H9 (cell line): ENCODE measurements at regions not wholly inside any gene's neighbourhood (a gene's known extent, or its start where the extent isn't known, plus 50 kb on each side); places are given as distances from the start of the nearest gene placed in this dataset.

Experiments
- DNase-seq: peaks from one replicate; pipeline ENCODE4 v3.0.0-alpha.2; 2017
- H2AFZ ChIP-seq: one replicate; pipeline ENCODE4 v1.6.1; 2013; ENCODE audit warnings: mild to moderate bottlenecking, low read length, control low read depth, moderate library complexity
- H2AK5ac ChIP-seq: 2 replicates; pipeline ENCODE4 v1.6.1; 2013; ENCODE audit warnings: low read length, control low read depth, mixed read lengths; ENCODE audit not compliant: insufficient read length
- H2BK120ac ChIP-seq: one replicate; pipeline ENCODE4 v1.6.1; 2013; ENCODE audit warnings: low read depth, mild to moderate bottlenecking, low read length, control low read depth, inconsistent platforms; ENCODE audit not compliant: poor library complexity, severe bottlenecking
- H2BK12ac ChIP-seq: 2 replicates; pipeline ENCODE4 v1.6.1; 2013; ENCODE audit warnings: low read length, control low read depth, mixed read lengths, low read depth; ENCODE audit not compliant: insufficient read length
- H2BK15ac ChIP-seq: 2 replicates; pipeline ENCODE4 v1.6.1; 2013; ENCODE audit warnings: low read depth, low read length, control low read depth
- H2BK20ac ChIP-seq: one replicate; pipeline ENCODE4 v1.6.1; 2013; ENCODE audit warnings: low read depth, mild to moderate bottlenecking, low read length, control low read depth, inconsistent platforms; ENCODE audit not compliant: poor library complexity, severe bottlenecking
- H2BK5ac ChIP-seq: 2 replicates; pipeline ENCODE4 v1.6.1; 2013; ENCODE audit warnings: low read length, control low read depth, mixed read lengths; ENCODE audit not compliant: insufficient read length
- H3K14ac ChIP-seq: 2 replicates; pipeline ENCODE4 v1.6.1; 2013; ENCODE audit warnings: low read length, control low read depth; ENCODE audit not compliant: insufficient read depth
- H3K18ac ChIP-seq: 2 replicates; pipeline ENCODE4 v1.6.1; 2013; ENCODE audit warnings: low read depth, mild to moderate bottlenecking, mixed read lengths, low read length, control low read depth; ENCODE audit not compliant: insufficient read length
- H3K23ac ChIP-seq: 2 replicates; pipeline ENCODE4 v1.6.1; 2013; ENCODE audit warnings: low read length, control low read depth, mixed read lengths, low read depth; ENCODE audit not compliant: insufficient read length
- H3K23me2 ChIP-seq: 2 replicates; pipeline ENCODE4 v1.6.1; 2013; ENCODE audit warnings: low read depth, mild to moderate bottlenecking, mixed read lengths, low read length, control low read depth; ENCODE audit not compliant: insufficient read length, poor library complexity, severe bottlenecking
- H3K27ac ChIP-seq: 2 replicates; pipeline ENCODE4 v1.5.1; 2013; ENCODE audit warnings: low read length, control low read depth, mixed read lengths, low read depth; ENCODE audit not compliant: insufficient read length
- H3K27me3 ChIP-seq: 2 replicates; pipeline ENCODE4 v1.6.1; 2013; ENCODE audit warnings: low read length, control low read depth, inconsistent platforms; ENCODE audit not compliant: insufficient read depth
- H3K4ac ChIP-seq: 2 replicates; pipeline ENCODE4 v1.6.1; 2013; ENCODE audit warnings: low read depth, mild to moderate bottlenecking, control low read depth, inconsistent platforms, low read length, moderate library complexity
- H3K4me1 ChIP-seq: 2 replicates; pipeline ENCODE4 v1.6.1; 2013; ENCODE audit warnings: low read length, control low read depth, inconsistent platforms; ENCODE audit not compliant: insufficient read depth
- H3K4me2 ChIP-seq: 2 replicates; pipeline ENCODE4 v1.6.1; 2013; ENCODE audit warnings: low read length, control low read depth, mixed read lengths; ENCODE audit not compliant: insufficient read length, insufficient read depth
- H3K56ac ChIP-seq: 2 replicates; pipeline ENCODE4 v1.6.1; 2013; ENCODE audit warnings: low read depth, mild to moderate bottlenecking, mixed read lengths, low read length, control low read depth; ENCODE audit not compliant: insufficient read length
- H3K79me1 ChIP-seq: 2 replicates; pipeline ENCODE4 v1.6.1; 2013; ENCODE audit warnings: low read depth, mild to moderate bottlenecking, moderate library complexity, low read length, control low read depth, inconsistent platforms; ENCODE audit not compliant: insufficient read depth, poor library complexity, severe bottlenecking
- H3K79me2 ChIP-seq: 2 replicates; pipeline ENCODE4 v1.6.1; 2013; ENCODE audit warnings: low read length, control low read depth, inconsistent platforms; ENCODE audit not compliant: insufficient read depth
- H3K9ac ChIP-seq: 2 replicates; pipeline ENCODE4 v1.6.1; 2013; ENCODE audit warnings: low read length, control low read depth, mixed read lengths; ENCODE audit not compliant: insufficient read length; ENCODE audit errors: extremely low read depth
- H3K9me3 ChIP-seq: one replicate; pipeline ENCODE4 v1.6.1; 2013; ENCODE audit warnings: low read depth, low read length, inconsistent platforms; ENCODE audit not compliant: control insufficient read depth
- H3T11ph ChIP-seq: one replicate; pipeline ENCODE4 v1.6.1; 2013; ENCODE audit warnings: mild to moderate bottlenecking, low read length, control low read depth, inconsistent platforms
- H4K20me1 ChIP-seq: one replicate; pipeline ENCODE4 v1.6.1; 2013; ENCODE audit not compliant: control insufficient read depth, insufficient read length, insufficient read depth
- H4K5ac ChIP-seq: 2 replicates; pipeline ENCODE4 v1.6.1; 2013; ENCODE audit warnings: low read depth, mild to moderate bottlenecking, mixed read lengths, low read length, control low read depth; ENCODE audit not compliant: insufficient read length
- H4K8ac ChIP-seq: replicated peaks from 2 replicates; pipeline ENCODE4 v1.6.1; 2013; ENCODE audit warnings: low read length, control low read depth, mixed read lengths, low read depth; ENCODE audit not compliant: insufficient read length
- H4K91ac ChIP-seq: 2 replicates; pipeline ENCODE4 v1.6.1; 2013; ENCODE audit warnings: low read depth, mild to moderate bottlenecking, moderate library complexity, mixed read lengths, low read length, control low read depth; ENCODE audit not compliant: insufficient read length
- H3K27ac Mint-ChIP-seq, 3 experiments: 2 replicates in 2 of 3; 3 replicates in 1 of 3; pipeline ENCODE4 v1.8.0; 2020 to 2021; ENCODE audit warnings: mixed read lengths in 3 of 3, mild to moderate bottlenecking in 1 of 3, moderate library complexity in 1 of 3
- H3K27me3 Mint-ChIP-seq: 2 replicates; pipeline ENCODE4 v1.8.0; 2021; ENCODE audit warnings: low read depth, mild to moderate bottlenecking, moderate library complexity, mixed read lengths
- H3K36me3 Mint-ChIP-seq, 3 experiments: 2 replicates in 2 of 3; 3 replicates in 1 of 3; pipeline ENCODE4 v1.8.0; 2020 to 2021; ENCODE audit warnings: low read depth in 3 of 3, mixed read lengths in 3 of 3; ENCODE audit not compliant: insufficient read depth in 1 of 3
- H3K4me1 Mint-ChIP-seq, 2 experiments: 2 replicates each; pipeline ENCODE4 v1.8.0; 2020; ENCODE audit warnings: mixed read lengths in 2 of 2
- H3K4me3 Mint-ChIP-seq, 2 experiments: 2 replicates in 1 of 2; 3 replicates in 1 of 2; pipeline ENCODE4 v1.8.0; 2020 to 2021; ENCODE audit warnings: mild to moderate bottlenecking in 2 of 2, mixed read lengths in 2 of 2, moderate library complexity in 1 of 2
- H3K9me3 Mint-ChIP-seq, 2 experiments: 2 replicates in 1 of 2; 3 replicates in 1 of 2; pipeline ENCODE4 v1.8.0; 2020; ENCODE audit warnings: mild to moderate bottlenecking in 2 of 2, mixed read lengths in 2 of 2, moderate library complexity in 1 of 2
- TF ChIP-seq, protein P1 (sequence below): fragments of 200-600 bp; sonication (generic); conservative IDR thresholded peaks from 3 replicates; pipeline ENCODE4 v1.8.0; 2021; ENCODE audit warnings: antibody characterized with exemption, mild to moderate bottlenecking

DNA sequence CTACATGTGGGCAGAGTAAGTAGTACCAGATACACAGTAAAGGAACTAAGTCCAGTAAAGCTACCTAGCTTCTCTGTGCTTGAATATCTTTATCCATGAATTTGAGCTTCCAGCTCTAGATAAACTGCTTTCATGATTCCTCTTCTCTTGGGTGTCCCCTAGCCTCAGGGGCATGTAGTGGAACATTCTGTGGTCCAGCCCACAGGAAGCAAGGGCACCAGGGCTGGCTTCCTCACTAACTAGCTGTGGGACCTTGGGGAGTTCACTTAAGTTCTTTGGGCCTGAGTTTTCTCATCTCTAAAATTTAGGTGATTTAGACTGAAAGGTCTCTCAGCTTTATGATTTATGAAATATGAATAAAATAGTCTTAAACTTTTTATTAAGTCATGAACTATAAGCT lies 185.7 kb downstream of the KATNAL1 start:
- Mint-ChIP-seq H3K4me3 (no peak overlapping the region), H3K9me3 (peaks cover 3% of the 10 kb centered on the region in 2 experiments; a peak in 2 of 5 replicates)

More for the DNA sequence above, 185.7 kb downstream of the KATNAL1 start:
- H3T11ph ChIP-seq, result no peak overlapping the region
- H4K91ac ChIP-seq, result no peak overlapping the region
- TF ChIP-seq, protein P1, sequence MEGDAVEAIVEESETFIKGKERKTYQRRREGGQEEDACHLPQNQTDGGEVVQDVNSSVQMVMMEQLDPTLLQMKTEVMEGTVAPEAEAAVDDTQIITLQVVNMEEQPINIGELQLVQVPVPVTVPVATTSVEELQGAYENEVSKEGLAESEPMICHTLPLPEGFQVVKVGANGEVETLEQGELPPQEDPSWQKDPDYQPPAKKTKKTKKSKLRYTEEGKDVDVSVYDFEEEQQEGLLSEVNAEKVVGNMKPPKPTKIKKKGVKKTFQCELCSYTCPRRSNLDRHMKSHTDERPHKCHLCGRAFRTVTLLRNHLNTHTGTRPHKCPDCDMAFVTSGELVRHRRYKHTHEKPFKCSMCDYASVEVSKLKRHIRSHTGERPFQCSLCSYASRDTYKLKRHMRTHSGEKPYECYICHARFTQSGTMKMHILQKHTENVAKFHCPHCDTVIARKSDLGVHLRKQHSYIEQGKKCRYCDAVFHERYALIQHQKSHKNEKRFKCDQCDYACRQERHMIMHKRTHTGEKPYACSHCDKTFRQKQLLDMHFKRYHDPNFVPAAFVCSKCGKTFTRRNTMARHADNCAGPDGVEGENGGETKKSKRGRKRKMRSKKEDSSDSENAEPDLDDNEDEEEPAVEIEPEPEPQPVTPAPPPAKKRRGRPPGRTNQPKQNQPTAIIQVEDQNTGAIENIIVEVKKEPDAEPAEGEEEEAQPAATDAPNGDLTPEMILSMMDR, result no peak
- Mint-ChIP-seq H3K4me1 (peaks cover 4 to 5% of the 10 kb centered on the region in 2 experiments), H3K27ac (no peak overlapping the region), H3K27me3 (no peaks in the 10 kb centered on the region), H3K36me3 (peaks cover 0 to 8% (median 1%) of the 10 kb centered on the region in 3 experiments; a peak in 3 of 7 replicates)
- no peak overlapping the region for H3K14ac ChIP-seq
- DNase-seq, result no peak
- H2BK5ac ChIP-seq, result no peak overlapping the region
- H3K79me2 ChIP-seq, result no peaks in the 10 kb centered on the region
- no peak overlapping the region for H3K9ac ChIP-seq
- no peak overlapping the region for H3K27ac ChIP-seq
- no peak overlapping the region for H2AK5ac ChIP-seq
- H4K8ac ChIP-seq, result no peak overlapping the region
- no peak overlapping the region for H3K18ac ChIP-seq
- H3K4ac ChIP-seq, result no peak overlapping the region
- H3K4me2 ChIP-seq, result no peak overlapping the region
- no peaks in the 10 kb centered on the region for H3K9me3 ChIP-seq
- H3K4me1 ChIP-seq, result no peaks in the 10 kb centered on the region
- H3K79me1 ChIP-seq, result no peaks in the 10 kb centered on the region
- no peaks in the 10 kb centered on the region for H4K20me1 ChIP-seq
- no peak overlapping the region for H4K5ac ChIP-seq
- H2AFZ ChIP-seq, result no peak overlapping the region
- no peaks in the 10 kb centered on the region for H3K23me2 ChIP-seq
- H2BK15ac ChIP-seq, result no peak overlapping the region
- no peaks in the 10 kb centered on the region for H3K27me3 ChIP-seq
- H3K56ac ChIP-seq, result no peak overlapping the region
- no peak overlapping the region for H2BK20ac ChIP-seq
- H2BK12ac ChIP-seq, result no peak overlapping the region
- no peak overlapping the region for H2BK120ac ChIP-seq
- no peak overlapping the region for H3K23ac ChIP-seq
